Neural progenitor cell (in vitro differentiated cells): ENCODE measurements at regions not wholly inside any gene's neighbourhood (a gene's known extent, or its start where the extent isn't known, plus 50 kb on each side); places are given as distances from the start of the nearest gene placed in this dataset.

ENCODE experiments used
- DNase-seq: peaks from one replicate; pipeline ENCODE4 v3.0.0-alpha.2; 2016; ENCODE audit warnings: low spot score
- H2AFZ ChIP-seq: fragments of 200-600 bp; sonication (generic); replicated peaks from 2 replicates; pipeline ENCODE4 v1.6.1; 2016; ENCODE audit warnings: antibody characterized with exemption
- H3F3A ChIP-seq: fragments of 200-600 bp; sonication (generic); 2 replicates; pipeline ENCODE4 v1.6.1; 2016; ENCODE audit warnings: antibody characterized with exemption, low read depth
- H3K27ac ChIP-seq: fragments of 200-600 bp; sonication (generic); 2 replicates; pipeline ENCODE4 v1.5.1; 2016; ENCODE audit warnings: mild to moderate bottlenecking
- H3K27me3 ChIP-seq: fragments of 200-600 bp; sonication (generic); 2 replicates; pipeline ENCODE4 v1.6.1; 2016; ENCODE audit warnings: mild to moderate bottlenecking, moderate library complexity
- H3K36me3 ChIP-seq: fragments of 200-600 bp; sonication (generic); 2 replicates; pipeline ENCODE4 v1.5.1; 2016
- H3K4me1 ChIP-seq: fragments of 200-600 bp; sonication (generic); 2 replicates; pipeline ENCODE4 v1.6.1; 2016; ENCODE audit warnings: mixed run types
- H3K4me2 ChIP-seq: fragments of 200-600 bp; sonication (generic); 2 replicates; pipeline ENCODE4 v1.6.1; 2016
- H3K4me3 ChIP-seq: fragments of 200-600 bp; sonication (generic); 2 replicates; pipeline ENCODE4 v1.5.1; 2016
- H3K79me2 ChIP-seq: fragments of 200-600 bp; sonication (generic); 2 replicates; pipeline ENCODE4 v1.6.1; 2016; ENCODE audit warnings: low read depth
- H3K9ac ChIP-seq: fragments of 200-600 bp; sonication (generic); 2 replicates; pipeline ENCODE4 v1.6.1; 2016
- H3K9me3 ChIP-seq: fragments of 200-600 bp; sonication (generic); 2 replicates; pipeline ENCODE4 v1.5.1; 2016; ENCODE audit warnings: low read depth
- H4K20me1 ChIP-seq: fragments of 200-600 bp; sonication (generic); 2 replicates; pipeline ENCODE4 v1.6.1; 2016; ENCODE audit warnings: low read depth
- H3K27ac Mint-ChIP-seq: 3 replicates; pipeline ENCODE4 v1.8.0; 2021; ENCODE audit warnings: mixed read lengths
- H3K27me3 Mint-ChIP-seq: 2 replicates; pipeline ENCODE4 v1.8.0; 2022; ENCODE audit warnings: low read depth, mild to moderate bottlenecking, inconsistent platforms, moderate library complexity, mixed read lengths; ENCODE audit not compliant: insufficient read depth
- H3K36me3 Mint-ChIP-seq: 3 replicates; pipeline ENCODE4 v1.8.0; 2021; ENCODE audit warnings: mixed read lengths
- H3K4me1 Mint-ChIP-seq: 3 replicates; pipeline ENCODE4 v1.8.0; 2021; ENCODE audit warnings: mixed read lengths
- H3K4me3 Mint-ChIP-seq: 3 replicates; pipeline ENCODE4 v1.8.0; 2021; ENCODE audit warnings: mild to moderate bottlenecking, moderate library complexity, mixed read lengths
- H3K9me3 Mint-ChIP-seq: 3 replicates; pipeline ENCODE4 v1.8.0; 2020; ENCODE audit warnings: mixed read lengths
- EZH2 ChIP-seq: fragments of 200-600 bp; sonication (generic); IDR thresholded peaks from 2 replicates; pipeline ENCODE4 v1.6.1; 2017; ENCODE audit warnings: antibody characterized with exemption, mild to moderate bottlenecking, moderate library complexity
- EZH2phosphoT487 ChIP-seq: fragments of 200-600 bp; sonication (generic); IDR thresholded peaks from 2 replicates; pipeline ENCODE4 v1.6.1; 2017; ENCODE audit warnings: antibody characterized with exemption
- TF ChIP-seq, protein P1 (sequence below): fragments of 200-600 bp; sonication (generic); IDR thresholded peaks from 2 replicates; pipeline ENCODE4 v1.5.1; 2017; ENCODE audit warnings: antibody characterized with exemption, mild to moderate bottlenecking

DNA sequence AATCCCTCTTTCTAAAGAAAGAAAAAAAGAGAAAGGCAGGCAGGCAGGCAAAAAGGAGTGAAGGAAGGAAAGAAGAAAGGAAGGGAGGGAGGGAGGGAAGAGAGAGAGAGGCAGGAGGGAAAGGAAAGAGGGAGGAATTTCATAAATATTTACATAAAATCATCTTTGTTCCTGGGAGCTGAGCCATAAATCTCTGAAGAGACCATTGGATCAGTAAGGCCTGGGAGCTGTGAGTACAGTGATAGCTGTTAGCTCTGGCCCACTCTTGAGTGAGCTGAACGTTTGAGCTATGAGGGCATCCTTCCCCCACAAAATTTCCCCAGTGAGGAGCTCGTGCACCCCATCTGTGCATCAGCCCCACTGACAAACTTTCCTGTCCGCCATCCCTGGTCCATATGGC lies 224.0 kb downstream of the SOD2 start:
- H3K9ac ChIP-seq: no peak overlapping the region
- H3K4me3 ChIP-seq: no peak overlapping the region
- H3K4me3 Mint-ChIP-seq: no peak overlapping the region
- no peaks in the 10 kb centered on the region for H3K36me3 Mint-ChIP-seq
- no peaks in the 10 kb centered on the region for H3K79me2 ChIP-seq
- peaks cover 8% of the 10 kb centered on the region for H3K27me3 Mint-ChIP-seq
- no peak overlapping the region for H3K27ac ChIP-seq
- H3F3A ChIP-seq: no peaks in the 10 kb centered on the region
- no peak overlapping the region for H3K27ac Mint-ChIP-seq
- no peak overlapping the region for H2AFZ ChIP-seq
- TF ChIP-seq, protein P1, sequence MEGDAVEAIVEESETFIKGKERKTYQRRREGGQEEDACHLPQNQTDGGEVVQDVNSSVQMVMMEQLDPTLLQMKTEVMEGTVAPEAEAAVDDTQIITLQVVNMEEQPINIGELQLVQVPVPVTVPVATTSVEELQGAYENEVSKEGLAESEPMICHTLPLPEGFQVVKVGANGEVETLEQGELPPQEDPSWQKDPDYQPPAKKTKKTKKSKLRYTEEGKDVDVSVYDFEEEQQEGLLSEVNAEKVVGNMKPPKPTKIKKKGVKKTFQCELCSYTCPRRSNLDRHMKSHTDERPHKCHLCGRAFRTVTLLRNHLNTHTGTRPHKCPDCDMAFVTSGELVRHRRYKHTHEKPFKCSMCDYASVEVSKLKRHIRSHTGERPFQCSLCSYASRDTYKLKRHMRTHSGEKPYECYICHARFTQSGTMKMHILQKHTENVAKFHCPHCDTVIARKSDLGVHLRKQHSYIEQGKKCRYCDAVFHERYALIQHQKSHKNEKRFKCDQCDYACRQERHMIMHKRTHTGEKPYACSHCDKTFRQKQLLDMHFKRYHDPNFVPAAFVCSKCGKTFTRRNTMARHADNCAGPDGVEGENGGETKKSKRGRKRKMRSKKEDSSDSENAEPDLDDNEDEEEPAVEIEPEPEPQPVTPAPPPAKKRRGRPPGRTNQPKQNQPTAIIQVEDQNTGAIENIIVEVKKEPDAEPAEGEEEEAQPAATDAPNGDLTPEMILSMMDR: no peak
- TF ChIP-seq EZH2phosphoT487: no peak
- no peak for TF ChIP-seq EZH2
- no peaks in the 10 kb centered on the region for H3K4me1 ChIP-seq
- H3K27me3 ChIP-seq: no peaks in the 10 kb centered on the region
- no peaks in the 10 kb centered on the region for H3K4me1 Mint-ChIP-seq
- H3K4me2 ChIP-seq: no peak overlapping the region
- no peaks in the 10 kb centered on the region for H3K9me3 ChIP-seq
- no peaks in the 10 kb centered on the region for H3K36me3 ChIP-seq
- H4K20me1 ChIP-seq: no peaks in the 10 kb centered on the region
- DNase-seq: no peak
- peaks cover 2% of the 10 kb centered on the region for H3K9me3 Mint-ChIP-seq

DNA sequence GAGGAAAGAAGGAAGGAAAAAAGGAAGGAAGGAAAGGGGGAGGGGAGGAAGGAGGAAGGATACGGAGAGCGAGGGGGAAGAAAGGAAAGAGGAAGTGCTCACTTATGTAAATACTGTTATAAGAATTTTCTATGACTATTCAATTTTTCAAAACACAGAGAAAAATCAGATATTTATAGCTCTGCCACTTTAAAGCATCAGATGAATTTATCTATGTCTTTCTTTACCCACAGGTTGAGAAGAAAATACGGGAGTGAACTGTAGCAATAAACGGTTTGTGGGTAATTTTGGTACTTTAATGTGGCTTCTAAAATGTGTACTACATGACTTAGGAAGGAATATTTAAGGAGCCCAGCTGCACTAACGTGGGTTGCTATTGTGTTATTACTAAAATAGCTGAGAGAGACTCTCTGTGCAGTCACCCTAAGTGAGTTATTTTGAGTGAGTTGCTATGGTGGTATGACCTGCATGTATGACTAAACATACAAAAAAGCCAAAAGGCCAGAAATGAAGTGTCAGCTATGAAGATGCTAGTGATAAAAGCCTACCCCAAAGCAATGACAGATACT lies 225.5 kb downstream of the SOD2 start:
- Histone ChIP-seq H3K79me2 (no peaks in the 10 kb centered on the region), H3K9ac (no peak overlapping the region), H3K36me3 (no peaks in the 10 kb centered on the region), H3K27me3 (no peaks in the 10 kb centered on the region), H2AFZ (no peak overlapping the region), H3F3A (no peaks in the 10 kb centered on the region), H3K4me3 (no peak overlapping the region), H3K9me3 (no peaks in the 10 kb centered on the region), H3K4me2 (no peak overlapping the region), H3K27ac (no peak overlapping the region), H3K4me1 (no peaks in the 10 kb centered on the region), H4K20me1 (no peaks in the 10 kb centered on the region)
- Mint-ChIP-seq H3K36me3 (no peaks in the 10 kb centered on the region), H3K9me3 (peaks cover 2% of the 10 kb centered on the region), H3K4me3 (no peak overlapping the region), H3K27me3 (peaks cover 8% of the 10 kb centered on the region), H3K4me1 (no peaks in the 10 kb centered on the region), H3K27ac (no peak overlapping the region)
- DNase-seq: no peak
- TF ChIP-seq EZH2 (no peak), EZH2phosphoT487 (no peak)
- TF ChIP-seq, protein P1: no peak

DNA sequence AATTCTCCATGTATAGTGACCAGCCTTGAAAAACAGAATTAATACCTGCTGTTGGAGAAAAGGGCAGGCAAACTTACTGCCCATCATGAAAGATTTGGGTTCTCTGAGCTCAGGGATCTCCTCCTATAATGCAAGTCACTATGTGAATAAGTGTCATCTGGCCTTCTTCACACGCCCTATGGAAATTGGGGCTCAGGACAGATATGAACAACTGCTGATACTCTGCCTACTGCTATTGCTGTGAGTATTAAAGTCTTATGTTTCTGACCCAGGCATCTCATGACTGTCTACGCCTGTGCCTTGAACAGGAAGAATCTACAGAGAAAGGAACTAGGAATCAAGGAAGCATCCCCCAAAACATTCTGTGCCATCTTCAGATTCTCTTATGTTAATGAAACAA lies 226.1 kb downstream of the SOD2 start:
- H3K9me3 Mint-ChIP-seq: no peaks in the 10 kb centered on the region
- Histone ChIP-seq H3K9me3 (no peaks in the 10 kb centered on the region), H3K4me2 (no peak overlapping the region), H3K27ac (no peak overlapping the region), H3K4me3 (no peak overlapping the region), H3K9ac (no peak overlapping the region), H4K20me1 (no peaks in the 10 kb centered on the region), H3F3A (no peaks in the 10 kb centered on the region), H3K36me3 (no peaks in the 10 kb centered on the region), H3K27me3 (no peaks in the 10 kb centered on the region), H3K4me1 (no peaks in the 10 kb centered on the region), H3K79me2 (no peaks in the 10 kb centered on the region), H2AFZ (no peak overlapping the region)
- peaks cover 8% of the 10 kb centered on the region for H3K27me3 Mint-ChIP-seq
- H3K36me3 Mint-ChIP-seq: no peaks in the 10 kb centered on the region
- no peaks in the 10 kb centered on the region for H3K4me1 Mint-ChIP-seq
- no peak overlapping the region for H3K4me3 Mint-ChIP-seq
- DNase-seq: no peak
- TF ChIP-seq EZH2: no peak
- TF ChIP-seq, protein P1: no peak
- TF ChIP-seq EZH2phosphoT487: no peak
- H3K27ac Mint-ChIP-seq: no peak overlapping the region
